ENCODE measurements at regions not wholly inside any gene's neighbourhood (a gene's known extent, or its start where the extent isn't known, plus 50 kb on each side); places are given as distances from the start of the nearest gene placed in this dataset.

DNA sequence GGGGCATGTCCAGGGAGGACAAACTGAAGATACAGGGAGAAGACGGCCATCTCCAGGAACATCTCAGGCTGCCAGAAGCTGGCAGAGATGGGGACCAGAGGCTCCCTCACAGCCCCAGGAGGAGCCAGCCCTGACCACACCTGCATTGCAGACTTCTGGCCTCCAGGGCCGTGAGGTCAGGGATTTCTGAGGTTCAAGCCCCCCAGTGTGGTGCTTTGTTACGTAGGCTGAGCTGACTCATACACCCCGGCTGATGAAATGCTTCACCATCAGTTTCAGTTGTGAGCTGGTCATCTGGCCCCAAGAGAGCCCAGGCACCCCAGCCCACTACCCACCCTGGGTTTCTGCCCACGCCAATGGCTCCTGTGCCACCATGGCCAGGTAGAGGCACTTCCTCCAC lies 106.4 kb downstream of the SIK1 start:
- H3K9me3 ChIP-seq = peaks cover 0 to 4% (median 0%) of the 10 kb centered on the region in 4 donors
- DNase-seq = no peak
- no peaks in the 10 kb centered on the region for H3K27me3 ChIP-seq
- H3K4me1 ChIP-seq = peaks cover 0 to 5% (median 2%) of the 10 kb centered on the region in 4 donors
- H3K4me3 ChIP-seq = no peak overlapping the region
- no peaks in the 10 kb centered on the region for H3K36me3 ChIP-seq
- TF ChIP-seq POLR2A (IDR thresholded peaks at IDR 0.05) = no peak
- no peak for TF ChIP-seq CTCF (IDR thresholded peaks at IDR 0.05)
- no peak overlapping the region for H3K27ac ChIP-seq

- peaks cover 0 to 4% (median 0%) of the 10 kb centered on the region in 4 donors for H3K9me3 ChIP-seq
- no peak overlapping the region for H3K4me3 ChIP-seq
- peak in 1 of 3 donors; percentile 38 for DNase-seq
- no peaks in the 10 kb centered on the region for H3K27me3 ChIP-seq
- no peak for TF ChIP-seq POLR2A (IDR thresholded peaks at IDR 0.05)
- no peak for TF ChIP-seq CTCF (IDR thresholded peaks at IDR 0.05)
- H3K4me1 ChIP-seq = peaks cover 0 to 5% (median 1%) of the 10 kb centered on the region in 4 donors
- no peaks in the 10 kb centered on the region for H3K36me3 ChIP-seq
- no peak overlapping the region for H3K27ac ChIP-seq
These were observed 107.8 kb downstream of the SIK1 start for GRCh38 chr21:43318841-43319781.

DNA sequence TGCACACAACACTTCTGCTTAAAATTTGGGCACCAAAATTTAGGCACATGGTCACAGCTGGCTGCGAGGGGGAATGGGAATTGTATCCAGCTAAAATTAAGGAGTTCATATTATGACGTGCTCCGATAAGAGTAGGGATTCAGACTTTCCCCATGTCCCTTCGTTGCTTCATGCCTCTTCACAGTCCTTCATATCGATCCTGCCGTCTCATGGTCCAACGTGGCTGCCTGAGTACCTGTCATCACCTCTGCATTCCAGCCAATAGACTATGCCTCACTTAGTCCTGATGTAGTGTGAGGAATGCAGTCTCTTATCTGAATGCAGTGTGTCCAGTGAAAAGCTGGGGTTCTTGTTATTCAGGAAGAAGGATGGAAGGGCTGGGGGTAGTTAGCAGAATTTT lies 108.6 kb downstream of the SIK1 start:
- Histone ChIP-seq H3K4me1 (peaks cover 0 to 5% (median 1%) of the 10 kb centered on the region in 4 donors), H3K36me3 (no peaks in the 10 kb centered on the region), H3K27ac (no peak overlapping the region), H3K4me3 (no peak overlapping the region), H3K27me3 (no peaks in the 10 kb centered on the region), H3K9me3 (peaks cover 0 to 4% (median 0%) of the 10 kb centered on the region in 4 donors)
- TF ChIP-seq CTCF (IDR thresholded peaks at IDR 0.05) (no peak), POLR2A (IDR thresholded peaks at IDR 0.05) (no peak)
- no peak for DNase-seq

DNA sequence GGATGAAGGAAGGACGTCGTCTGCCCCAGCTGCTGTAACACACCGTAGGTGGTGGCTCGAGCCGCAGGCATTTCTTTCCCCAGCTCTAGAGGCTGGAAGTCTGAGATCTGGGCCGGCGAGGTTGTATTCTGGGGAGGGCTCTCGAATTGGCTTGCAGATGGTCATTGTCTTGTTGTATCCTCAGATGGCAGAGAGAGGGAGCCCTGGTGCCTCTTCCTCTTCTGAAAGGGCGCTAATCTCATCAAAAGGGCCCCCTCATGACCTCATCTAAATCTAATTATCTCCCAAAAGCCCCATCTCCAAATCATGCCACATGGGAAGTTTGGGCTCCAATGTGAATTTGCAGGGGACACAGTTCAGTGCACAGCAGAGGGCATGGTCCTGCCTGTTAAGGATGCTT lies 109.0 kb downstream of the SIK1 start:
- no peaks in the 10 kb centered on the region for H3K27me3 ChIP-seq
- TF ChIP-seq CTCF (IDR thresholded peaks at IDR 0.05) (no peak), POLR2A (IDR thresholded peaks at IDR 0.05) (no peak)

DNA sequence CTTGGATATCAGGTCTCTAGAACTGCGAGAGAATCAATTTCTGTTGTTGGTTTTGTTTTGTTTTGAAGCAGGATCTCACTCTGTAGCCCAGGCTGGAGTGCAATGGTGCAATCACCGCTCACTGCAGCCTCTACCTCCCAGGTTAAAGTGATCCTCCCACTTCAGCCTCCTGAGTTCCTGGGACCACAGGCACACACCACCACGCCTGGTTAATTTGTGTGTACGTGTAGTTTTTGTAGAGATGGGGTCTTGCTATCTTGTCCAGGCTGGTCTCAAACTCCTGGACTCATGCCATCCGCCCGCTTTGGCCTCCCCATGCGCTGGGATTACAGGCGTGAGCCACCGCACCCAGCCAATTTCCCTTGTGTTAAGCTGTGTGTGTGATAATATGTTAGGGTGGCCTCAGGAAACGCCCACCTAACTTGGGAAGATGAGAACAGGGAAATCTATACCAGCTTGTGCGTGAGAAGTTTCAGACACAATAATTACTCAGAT lies 109.6 kb downstream of the SIK1 start:
- no peaks in the 10 kb centered on the region for H3K27me3 ChIP-seq
- H3K4me3 ChIP-seq = no peak overlapping the region
- no peak overlapping the region for H3K27ac ChIP-seq
- H3K36me3 ChIP-seq = no peaks in the 10 kb centered on the region
- H3K9me3 ChIP-seq = peaks cover 0 to 4% (median 0%) of the 10 kb centered on the region in 4 donors
- H3K4me1 ChIP-seq = peaks cover 0 to 6% (median 2%) of the 10 kb centered on the region in 4 donors
- TF ChIP-seq POLR2A (IDR thresholded peaks at IDR 0.05) (no peak), CTCF (IDR thresholded peaks at IDR 0.05) (no peak)
- no peak for DNase-seq

More for the DNA sequence above, 109.0 kb downstream of the SIK1 start:
- H3K4me1 ChIP-seq = peaks cover 0 to 5% (median 1%) of the 10 kb centered on the region in 4 donors
- no peaks in the 10 kb centered on the region for H3K36me3 ChIP-seq
- no peak overlapping the region for H3K4me3 ChIP-seq
- H3K9me3 ChIP-seq = peaks cover 0 to 4% (median 0%) of the 10 kb centered on the region in 4 donors
- DNase-seq = no peak
- no peak overlapping the region for H3K27ac ChIP-seq
